Stimulated activated CD4-positive, alpha-beta T cell treated with anti-CD3 and anti-CD28 coated beads, Interleukin-4, amount 100 ng/mL, for 4 hours (primary cell): ENCODE measurements at regions not wholly inside any gene's neighbourhood (a gene's known extent, or its start where the extent isn't known, plus 50 kb on each side); places are given as distances from the start of the nearest gene placed in this dataset.
"Not testable (repeated sequence)": the region's sequence is repeated elsewhere in the genome, so short reads cannot be mapped to it uniquely, and the experiment has no call there.

Experiments used
- DNase-seq, 2 experiments: peaks; one replicate each; pipeline ENCODE4 v3.0.0-alpha.2; 2020

DNA sequence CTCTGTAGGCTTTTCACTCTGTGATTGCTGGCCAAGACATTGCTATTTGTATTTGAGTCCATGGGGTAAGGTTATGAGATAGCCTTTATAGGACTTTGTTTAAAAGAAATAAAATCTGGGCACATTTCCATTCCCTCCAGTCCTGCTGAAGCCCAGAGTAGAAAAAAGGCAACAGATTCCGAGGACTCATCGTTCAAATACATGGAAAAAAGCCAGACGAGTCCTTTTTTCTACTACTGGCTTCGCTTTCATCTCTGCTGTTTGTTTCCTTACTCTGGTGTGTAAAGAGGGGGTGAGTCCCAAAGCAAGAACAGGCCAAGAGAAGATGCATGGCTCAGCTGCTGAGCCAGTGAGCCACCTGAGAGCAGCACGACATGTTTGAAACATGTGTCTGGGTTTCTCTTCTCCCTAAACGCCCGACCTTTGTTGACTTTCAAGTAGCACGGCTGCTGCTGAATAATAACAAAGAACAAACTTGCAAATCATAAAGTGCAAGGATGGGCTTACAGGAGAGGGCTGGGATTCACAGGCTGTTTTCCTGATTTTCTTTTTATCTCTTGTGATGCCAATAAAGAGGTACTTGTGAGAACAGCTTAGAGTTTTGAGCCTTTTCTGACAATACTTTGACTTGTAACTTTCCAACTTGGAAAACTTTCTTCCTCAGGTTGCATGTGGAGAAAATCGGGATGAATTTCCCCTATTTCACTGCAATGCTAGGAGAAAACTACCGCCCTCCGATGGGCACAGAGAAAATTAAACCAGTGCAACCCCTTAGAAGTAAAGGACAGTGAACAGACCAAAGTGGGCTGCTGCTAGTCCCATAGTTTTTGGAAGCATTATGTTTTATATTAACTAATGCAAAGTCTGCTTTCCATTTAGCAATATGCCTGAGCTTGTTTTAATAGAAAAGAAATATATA lies 195.2 kb upstream of the RAG2 start:
- no peak for DNase-seq

GRCh38 chr11:36791957-36792356 lies 193.9 kb upstream of the RAG2 start:
- no peak for DNase-seq

DNA sequence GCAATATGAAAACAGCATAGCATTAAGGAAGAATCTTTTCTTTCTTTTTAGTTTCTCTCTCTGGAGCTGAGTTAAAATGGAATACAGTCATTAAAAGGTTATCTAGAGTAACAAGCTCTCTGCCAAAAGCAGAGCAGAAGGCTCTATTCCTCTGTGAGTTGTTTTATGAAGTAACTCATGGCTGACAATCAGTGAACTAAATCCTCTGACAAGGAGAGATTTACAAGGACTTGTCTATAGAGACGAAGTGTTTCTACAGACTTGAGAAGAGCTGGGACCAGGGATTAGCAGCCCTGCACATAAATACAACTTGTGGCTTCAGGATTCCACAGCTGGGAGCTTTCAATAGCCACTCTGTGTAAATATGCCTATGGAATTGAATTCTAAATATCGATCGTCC lies 192.5 kb upstream of the RAG2 start:
- DNase-seq = no peak

DNA sequence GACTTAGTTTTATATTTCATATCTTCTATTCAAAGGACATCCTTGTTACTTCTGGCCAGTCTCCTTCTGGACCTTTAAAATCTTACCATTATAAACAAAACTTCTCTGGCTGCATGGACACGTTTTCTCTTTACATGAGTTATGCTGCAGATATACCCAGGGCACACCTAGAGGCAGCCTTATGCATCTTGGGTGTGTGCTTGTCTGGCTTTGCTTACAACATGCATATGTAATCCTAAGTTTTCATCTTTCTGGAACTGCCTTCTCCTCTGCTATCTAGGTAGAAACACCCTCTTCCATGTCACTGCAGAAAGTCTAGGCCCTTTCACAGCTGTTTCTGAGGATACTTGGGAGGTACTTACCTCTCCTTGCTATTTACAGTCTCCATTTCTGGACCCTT lies 185.8 kb upstream of the RAG2 start:
- DNase-seq = no peak

GRCh38 chr11:36779791-36780190 lies 181.8 kb upstream of the RAG2 start:
- DNase-seq = no peak

DNA sequence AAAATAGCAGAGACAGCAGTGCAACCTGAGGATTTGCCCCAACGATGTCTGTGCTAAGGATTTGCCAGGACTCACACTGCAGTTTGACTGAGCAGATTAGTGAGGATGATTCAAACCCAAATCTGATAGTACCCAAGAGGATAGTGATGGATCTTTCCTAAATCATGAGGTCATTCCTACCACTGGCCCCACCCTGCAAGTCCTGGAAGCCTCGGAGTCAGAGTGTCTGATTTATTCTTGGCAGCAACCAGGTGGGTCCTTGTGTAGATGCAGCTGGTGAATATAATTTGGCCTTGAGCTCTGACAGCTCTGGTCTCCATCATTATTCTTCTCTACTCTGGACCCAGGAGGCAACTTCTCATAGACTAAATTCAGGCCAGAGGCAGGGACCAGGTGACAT lies 179.3 kb upstream of the RAG2 start:
- DNase-seq = no peak

GRCh38 chr11:36775756-36776155 lies 177.7 kb upstream of the RAG2 start:
- no peak for DNase-seq

- DNase-seq = no peak
Observed at GRCh38 chr11:36775130-36775529, 177.1 kb upstream of the RAG2 start.

DNA sequence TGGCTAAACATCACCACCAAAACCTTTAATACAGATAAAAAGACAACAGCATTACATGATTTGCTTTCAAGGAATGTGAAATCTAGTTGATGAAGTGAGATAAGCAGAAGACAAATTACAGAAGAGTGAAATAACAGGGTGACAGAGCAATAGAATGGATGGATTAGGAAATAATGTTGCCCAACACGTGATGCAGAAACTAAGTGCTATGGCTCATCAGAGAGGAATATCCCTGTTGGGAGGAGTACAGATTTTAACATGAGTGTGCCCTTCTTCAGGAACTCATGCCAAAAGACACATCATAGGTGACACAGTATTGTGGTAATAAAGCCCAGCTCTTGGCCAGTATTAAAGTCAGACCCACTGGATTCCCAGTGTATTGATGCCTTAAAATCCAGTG lies 176.6 kb upstream of the RAG2 start:
- no peak for DNase-seq

DNA sequence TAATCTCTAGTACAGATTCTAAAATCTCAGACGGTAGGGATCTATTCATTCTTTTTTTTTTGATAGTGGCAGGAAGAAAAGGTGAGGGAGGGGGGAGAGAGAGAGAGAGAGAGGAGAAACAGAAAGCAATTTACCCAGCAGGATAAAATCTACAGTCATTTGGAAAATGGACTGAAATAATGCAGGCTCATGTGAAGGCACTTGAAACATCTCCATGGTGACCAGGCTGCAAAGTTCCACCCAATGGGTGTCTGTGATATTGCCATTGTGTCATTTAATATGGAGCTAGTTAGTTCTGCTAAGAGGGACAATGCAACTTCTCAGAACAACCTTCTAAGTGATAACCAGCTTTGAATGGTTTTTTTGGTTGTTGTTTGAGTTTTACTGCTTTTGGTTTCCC lies 165.2 kb upstream of the RAG2 start:
- DNase-seq = no peak

DNA sequence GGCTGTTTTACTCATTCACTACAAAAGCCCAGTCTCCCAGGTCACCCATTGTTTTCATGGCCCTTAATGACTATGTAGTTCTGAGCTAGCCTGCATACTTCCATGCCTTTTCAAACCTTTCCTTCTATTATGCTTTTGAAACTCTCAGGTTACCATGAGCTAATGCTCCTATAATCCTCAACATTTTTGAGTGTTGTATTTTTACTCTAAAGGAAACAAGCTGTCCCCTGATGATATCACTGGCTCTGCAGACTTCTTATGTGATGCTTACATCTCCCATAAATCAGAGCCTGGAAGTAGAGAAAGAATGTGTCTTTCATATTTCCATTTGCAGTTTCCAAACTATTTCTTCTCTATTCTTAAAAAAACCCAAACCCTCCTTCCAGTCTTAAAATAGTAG lies 159.0 kb upstream of the RAG2 start:
- no peak for DNase-seq

DNA sequence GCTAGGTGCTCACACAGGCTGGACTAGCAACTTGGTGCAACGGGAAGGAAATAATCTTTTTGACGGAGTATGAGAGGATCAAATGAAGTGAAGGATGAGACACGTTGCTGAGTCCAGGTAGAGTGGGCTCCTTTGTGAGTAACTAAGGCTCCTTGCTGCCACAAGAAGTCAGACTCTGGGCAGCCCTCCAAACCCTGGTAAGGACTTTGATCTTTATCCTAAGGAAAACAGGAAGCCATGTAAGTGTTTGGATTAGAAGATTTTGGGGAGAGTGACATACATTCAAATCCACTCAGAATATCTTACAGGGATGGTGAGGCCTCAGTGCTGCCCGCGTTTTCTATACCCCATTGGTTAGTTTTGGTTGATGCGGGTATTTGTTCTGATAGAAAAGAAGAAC lies 155.9 kb upstream of the RAG2 start:
- DNase-seq = no peak

- DNase-seq = no peak
Observed at GRCh38 chr11:36751996-36752395, 154.0 kb upstream of the RAG2 start.

DNA sequence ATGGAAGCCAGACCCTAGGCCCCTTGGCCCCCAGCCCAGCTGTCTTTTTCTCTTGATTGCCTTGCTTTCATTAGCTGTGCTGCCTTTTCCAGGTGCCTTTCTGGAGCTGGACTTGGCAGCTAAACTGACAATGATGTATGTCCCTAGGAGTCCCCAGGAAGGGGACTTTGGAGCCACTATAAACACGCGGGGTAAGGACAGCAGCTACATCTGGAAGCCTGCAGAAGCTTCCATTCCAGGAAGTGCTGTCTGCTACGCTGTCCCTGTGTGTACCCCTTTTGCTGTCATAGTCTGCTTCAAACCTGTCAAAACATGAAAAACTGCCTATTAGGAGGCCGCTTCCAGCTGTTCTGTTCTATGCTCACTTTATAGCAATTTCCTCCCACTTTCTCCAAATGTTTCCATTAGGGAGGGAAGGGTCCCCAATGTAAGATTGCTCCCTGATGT lies 153.3 kb upstream of the RAG2 start:
- no peak for DNase-seq

GRCh38 chr11:36750349-36750748 lies 152.3 kb upstream of the RAG2 start:
- no peak for DNase-seq

- no peak for DNase-seq
Observed at GRCh38 chr11:36748836-36749235, 150.8 kb upstream of the RAG2 start.

DNA sequence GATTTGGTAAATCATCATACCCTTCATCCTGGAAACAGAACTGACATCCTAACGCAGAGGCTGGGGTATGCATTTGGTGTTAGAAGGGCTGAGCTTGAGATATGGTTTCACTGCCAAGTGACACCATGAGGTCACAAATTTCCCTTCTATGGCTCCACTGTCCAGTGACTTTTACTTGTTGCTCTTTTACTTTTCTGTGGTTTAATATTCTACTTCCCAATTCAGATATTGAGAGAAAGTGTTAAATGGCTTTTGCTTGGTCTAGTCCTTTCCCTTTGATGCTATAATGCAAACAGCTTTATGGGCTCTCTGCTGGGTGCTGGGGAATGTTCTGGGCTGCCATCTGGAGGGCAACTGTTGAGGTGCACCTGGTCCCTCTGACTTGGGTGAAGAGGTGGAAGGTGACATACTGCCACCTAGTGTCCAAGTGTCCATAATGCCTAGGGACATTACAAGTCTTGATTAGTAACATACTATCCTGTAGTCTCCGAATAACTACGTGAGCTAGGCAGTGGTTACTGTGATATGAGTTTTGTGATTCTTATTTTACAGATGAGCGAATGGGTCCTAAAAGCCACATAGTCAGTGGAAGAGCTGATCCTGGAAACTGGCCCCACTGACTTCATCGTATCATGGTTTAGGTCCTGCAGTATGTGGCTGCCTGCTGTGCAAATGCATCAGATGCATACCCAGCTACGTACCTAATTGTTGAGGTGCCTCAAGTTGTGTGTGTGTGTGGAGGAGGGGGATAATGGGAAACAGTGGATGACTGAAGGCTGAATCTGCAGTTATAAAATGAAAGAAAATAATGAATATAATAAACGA lies 149.1 kb upstream of the RAG2 start:
- peak; percentile 67 to 68 for DNase-seq

- peak; percentile 21 to 48 for DNase-seq
Observed at GRCh38 chr11:36744375-36745168, 146.5 kb upstream of the RAG2 start.

GRCh38 chr11:36743039-36743438 lies 145.0 kb upstream of the RAG2 start:
- no peak for DNase-seq

- DNase-seq = no peak
Observed at GRCh38 chr11:36741515-36741914, 143.5 kb upstream of the RAG2 start.

DNA sequence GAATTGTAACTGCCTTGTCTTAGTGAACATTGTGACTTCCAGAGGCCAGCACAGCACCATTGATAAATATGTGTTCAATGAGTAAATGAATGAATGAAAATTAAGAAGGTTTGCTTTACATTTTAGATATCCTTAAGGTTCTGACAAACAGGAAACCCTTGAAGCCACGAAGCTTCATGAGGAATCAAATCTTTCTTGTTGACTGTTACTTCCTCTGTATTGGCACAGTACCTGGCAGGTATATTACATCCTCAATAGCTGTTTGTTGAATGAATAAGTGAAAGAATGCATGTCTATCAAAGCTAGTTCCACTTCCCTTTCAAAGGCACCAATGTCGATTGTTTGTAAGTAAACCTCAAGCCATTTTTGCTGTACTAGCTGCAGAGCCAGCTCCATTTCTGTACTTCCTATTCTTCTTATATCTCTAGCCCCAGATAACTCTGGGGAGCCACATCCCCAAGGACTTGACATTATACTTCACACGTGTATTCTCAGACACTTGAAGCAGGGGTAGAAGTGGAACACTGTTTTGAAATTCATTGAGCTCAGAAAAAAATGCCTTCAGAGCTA lies 140.3 kb upstream of the RAG2 start:
- DNase-seq = no peak

- no peak for DNase-seq
Observed at GRCh38 chr11:36736103-36736502, 138.1 kb upstream of the RAG2 start.

- not testable (repeated sequence) for DNase-seq
Observed at GRCh38 chr11:36733721-36734120, 135.7 kb upstream of the RAG2 start.
